ENCODE measurements at regions not wholly inside any gene's neighbourhood (a gene's known extent, or its start where the extent isn't known, plus 50 kb on each side); places are given as distances from the start of the nearest gene placed in this dataset.

GRCh38 chr3:194240766-194241165, 104.8 kb downstream of the HES1 start:
- TF ChIP-seq POLR2A (IDR thresholded peaks at IDR 0.05): no peak
- TF ChIP-seq CTCF (IDR thresholded peaks at IDR 0.05): no peak
- TF ChIP-seq EP300 (IDR thresholded peaks at IDR 0.05): no peak
